Choroid plexus epithelial cell (primary cell): ENCODE measurements at regions not wholly inside any gene's neighbourhood (a gene's known extent, or its start where the extent isn't known, plus 50 kb on each side); places are given as distances from the start of the nearest gene placed in this dataset.
A peak's percentile ranks its signal among the peaks of the same experiment; 100 is the strongest.
"Not testable (repeated sequence)": the region's sequence is repeated elsewhere in the genome, so short reads cannot be mapped to it uniquely, and the experiment has no call there.

Experiments
- DNase-seq: peaks from one replicate; pipeline ENCODE4 v3.0.0-alpha.2; 2010; ENCODE audit warnings: low read depth
- H3K4me3 ChIP-seq: 2 replicates; pipeline ENCODE4 v1.5.1; 2011; ENCODE audit warnings: low read depth, mild to moderate bottlenecking, control low read depth, low read length, moderate library complexity

- not testable (repeated sequence) for H3K4me3 ChIP-seq, DNase-seq
Observed at GRCh38 chr1:234810726-234811125, 200.7 kb upstream of the IRF2BP2 start.

- not testable (repeated sequence) for H3K4me3 ChIP-seq
- peak; percentile 20 for DNase-seq
Observed at GRCh38 chr1:234809854-234810245, 199.9 kb upstream of the IRF2BP2 start.

- not testable (repeated sequence) for H3K4me3 ChIP-seq
- DNase-seq = peak; percentile 34
Observed at GRCh38 chr1:234808943-234809853, 199.2 kb upstream of the IRF2BP2 start.

- not testable (repeated sequence) for H3K4me3 ChIP-seq, DNase-seq
Observed at GRCh38 chr1:234808459-234808858, 198.5 kb upstream of the IRF2BP2 start.

- not testable (repeated sequence) for H3K4me3 ChIP-seq, DNase-seq
Observed at GRCh38 chr1:234807705-234808104, 197.7 kb upstream of the IRF2BP2 start.

GRCh38 chr1:234802586-234802985 lies 192.6 kb upstream of the IRF2BP2 start:
- H3K4me3 ChIP-seq, DNase-seq: not testable (repeated sequence)

- not testable (repeated sequence) for H3K4me3 ChIP-seq, DNase-seq
Observed at GRCh38 chr1:234801636-234802035, 191.7 kb upstream of the IRF2BP2 start.

- not testable (repeated sequence) for H3K4me3 ChIP-seq, DNase-seq
Observed at GRCh38 chr1:234801147-234801546, 191.2 kb upstream of the IRF2BP2 start.

GRCh38 chr1:234800563-234800962 lies 190.6 kb upstream of the IRF2BP2 start:
- not testable (repeated sequence) for H3K4me3 ChIP-seq, DNase-seq

- H3K4me3 ChIP-seq, DNase-seq: not testable (repeated sequence)
Observed at GRCh38 chr1:234799021-234799689, 189.2 kb upstream of the IRF2BP2 start.

GRCh38 chr1:234797216-234797615 lies 187.2 kb upstream of the IRF2BP2 start:
- not testable (repeated sequence) for DNase-seq, H3K4me3 ChIP-seq

GRCh38 chr1:234796438-234796792 lies 186.4 kb upstream of the IRF2BP2 start:
- DNase-seq, H3K4me3 ChIP-seq: not testable (repeated sequence)

- peak; percentile 59 for DNase-seq
- H3K4me3 ChIP-seq = not testable (repeated sequence)
Observed at GRCh38 chr1:234795711-234796437, 185.9 kb upstream of the IRF2BP2 start.

- DNase-seq, H3K4me3 ChIP-seq: not testable (repeated sequence)
Observed at GRCh38 chr1:234795007-234795406, 185.0 kb upstream of the IRF2BP2 start.

- DNase-seq = not testable (repeated sequence)
Observed at GRCh38 chr1:234794452-234794851, 184.5 kb upstream of the IRF2BP2 start.

GRCh38 chr1:234793924-234794323 lies 183.9 kb upstream of the IRF2BP2 start:
- not testable (repeated sequence) for H3K4me3 ChIP-seq, DNase-seq

More at GRCh38 chr1:234794452-234794851, 184.5 kb upstream of the IRF2BP2 start:
- not testable (repeated sequence) for H3K4me3 ChIP-seq

GRCh38 chr1:234792221-234792864 lies 182.4 kb upstream of the IRF2BP2 start:
- DNase-seq, H3K4me3 ChIP-seq: not testable (repeated sequence)

- not testable (repeated sequence) for DNase-seq, H3K4me3 ChIP-seq
Observed at GRCh38 chr1:234791615-234792014, 181.6 kb upstream of the IRF2BP2 start.

- not testable (repeated sequence) for DNase-seq, H3K4me3 ChIP-seq
Observed at GRCh38 chr1:234790333-234790732, 180.4 kb upstream of the IRF2BP2 start.
